HEK293 (cell line): ENCODE measurements at regions not wholly inside any gene's neighbourhood (a gene's known extent, or its start where the extent isn't known, plus 50 kb on each side); places are given as distances from the start of the nearest gene placed in this dataset.

Experiments
- KLF9 ChIP-seq: fragments of 450-650 bp; formaldehyde crosslinking; IDR thresholded peaks from 2 replicates; pipeline ENCODE4 v1.5.1; 2016; ENCODE audit warnings: missing biosample characterization, missing genetic modification characterization, low read depth
- PBX3 ChIP-seq: sonication (generic); formaldehyde crosslinking; IDR thresholded peaks from 2 replicates; pipeline ENCODE4 v1.8.1; 2022; ENCODE audit warnings: mild to moderate bottlenecking, moderate library complexity, missing genetic modification reagents
- ZBTB21 ChIP-seq: fragments of 450-650 bp; formaldehyde crosslinking; IDR thresholded peaks from 2 replicates; pipeline ENCODE4 v1.5.1; 2017; ENCODE audit warnings: missing biosample characterization, missing genetic modification characterization
- ZNF121 ChIP-seq: fragments of 450-650 bp; formaldehyde crosslinking; IDR thresholded peaks from 2 replicates; pipeline ENCODE4 v1.5.1; 2016; ENCODE audit warnings: missing biosample characterization, missing genetic modification characterization
- ZNF133 ChIP-seq: fragments of 450-650 bp; formaldehyde crosslinking; IDR thresholded peaks from 2 replicates; pipeline ENCODE4 v1.5.1; 2016; ENCODE audit warnings: missing biosample characterization, missing genetic modification characterization
- ZNF169 ChIP-seq: fragments of 450-650 bp; formaldehyde crosslinking; IDR thresholded peaks from 2 replicates; pipeline ENCODE4 v1.5.1; 2016; ENCODE audit warnings: missing biosample characterization, missing genetic modification characterization
- ZNF335 ChIP-seq: fragments of 450-650 bp; formaldehyde crosslinking; conservative IDR thresholded peaks from 2 replicates; pipeline ENCODE4 v1.5.1; 2016; ENCODE audit warnings: missing biosample characterization, missing genetic modification characterization
- ZNF521 ChIP-seq: fragments of 450-650 bp; formaldehyde crosslinking; IDR thresholded peaks from 2 replicates; pipeline ENCODE4 v1.5.1; 2017; ENCODE audit warnings: missing biosample characterization, mild to moderate bottlenecking, missing genetic modification characterization
- ZNF664 ChIP-seq: fragments of 450-650 bp; formaldehyde crosslinking; IDR thresholded peaks from 2 replicates; pipeline ENCODE4 v1.5.1; 2016; ENCODE audit warnings: missing biosample characterization, missing genetic modification characterization
- ZSCAN4 ChIP-seq: fragments of 450-650 bp; formaldehyde crosslinking; IDR thresholded peaks from 2 replicates; pipeline ENCODE4 v1.5.1; 2017; ENCODE audit warnings: missing biosample characterization, missing genetic modification characterization
- TF ChIP-seq, protein P1 (sequence below): fragments of 450-650 bp; formaldehyde crosslinking; IDR thresholded peaks from 2 replicates; pipeline ENCODE4 v1.5.1; 2016; ENCODE audit warnings: missing biosample characterization, missing genetic modification characterization

DNA sequence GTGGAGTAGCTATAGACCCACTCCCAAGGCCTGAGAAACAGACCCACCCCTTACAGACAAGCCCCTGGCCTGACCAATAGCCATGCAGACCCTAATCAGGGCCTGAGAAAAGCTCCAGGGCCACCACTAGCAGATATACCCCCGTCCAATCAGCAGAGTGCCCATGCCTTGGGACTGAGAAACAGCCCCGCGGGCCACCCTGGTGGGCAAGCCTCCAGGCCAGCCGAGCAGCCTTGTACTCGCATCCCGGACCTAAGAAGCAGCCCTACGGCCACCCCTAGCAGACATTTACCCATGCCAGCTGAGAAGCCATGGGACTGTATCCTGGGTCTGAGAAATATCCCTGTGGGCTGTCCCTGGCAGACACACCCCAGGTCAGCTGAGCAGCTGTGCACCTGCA is 436.5 kb downstream of the SMARCA1 start:
- TF ChIP-seq KLF9 (tag by site-specific recombination) (no peak), PBX3 (CRISPR knock-in tag) (no peak), ZNF335 (no peak), ZBTB21 (tag by site-specific recombination) (no peak), ZNF133 (tag by site-specific recombination) (no peak), ZNF521 (tag by site-specific recombination) (no peak), ZNF664 (tag by site-specific recombination) (no peak), ZNF169 (no peak), ZNF121 (tag by site-specific recombination) (no peak), ZSCAN4 (tag by site-specific recombination) (no peak)
- TF ChIP-seq, protein P1, sequence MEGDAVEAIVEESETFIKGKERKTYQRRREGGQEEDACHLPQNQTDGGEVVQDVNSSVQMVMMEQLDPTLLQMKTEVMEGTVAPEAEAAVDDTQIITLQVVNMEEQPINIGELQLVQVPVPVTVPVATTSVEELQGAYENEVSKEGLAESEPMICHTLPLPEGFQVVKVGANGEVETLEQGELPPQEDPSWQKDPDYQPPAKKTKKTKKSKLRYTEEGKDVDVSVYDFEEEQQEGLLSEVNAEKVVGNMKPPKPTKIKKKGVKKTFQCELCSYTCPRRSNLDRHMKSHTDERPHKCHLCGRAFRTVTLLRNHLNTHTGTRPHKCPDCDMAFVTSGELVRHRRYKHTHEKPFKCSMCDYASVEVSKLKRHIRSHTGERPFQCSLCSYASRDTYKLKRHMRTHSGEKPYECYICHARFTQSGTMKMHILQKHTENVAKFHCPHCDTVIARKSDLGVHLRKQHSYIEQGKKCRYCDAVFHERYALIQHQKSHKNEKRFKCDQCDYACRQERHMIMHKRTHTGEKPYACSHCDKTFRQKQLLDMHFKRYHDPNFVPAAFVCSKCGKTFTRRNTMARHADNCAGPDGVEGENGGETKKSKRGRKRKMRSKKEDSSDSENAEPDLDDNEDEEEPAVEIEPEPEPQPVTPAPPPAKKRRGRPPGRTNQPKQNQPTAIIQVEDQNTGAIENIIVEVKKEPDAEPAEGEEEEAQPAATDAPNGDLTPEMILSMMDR (tag by site-specific recombination), result no peak
